ENCODE measurements at regions not wholly inside any gene's neighbourhood (a gene's known extent, or its start where the extent isn't known, plus 50 kb on each side); places are given as distances from the start of the nearest gene placed in this dataset.

GRCh38 chr3:135451037-135451785, 514.3 kb upstream of the PPP2R3A start:
- Histone ChIP-seq H3K27ac (ENCODE audit: low read length) (no peak overlapping the region), H3K27me3 (ENCODE audit: insufficient read depth, low read depth, low read length) (no peaks in the 10 kb centered on the region), H4K20me1 (ENCODE audit: insufficient read depth) (no peaks in the 10 kb centered on the region), H3F3A (ENCODE audit: insufficient read depth, low read length, poor library complexity, severe bottlenecking) (peaks cover 3% of the 10 kb centered on the region), H3K9me3 (ENCODE audit: low read length) (no peaks in the 10 kb centered on the region), H3K4me2 (ENCODE audit: low read length) (no peak overlapping the region), H3K9me2 (ENCODE audit: insufficient read depth, low read length) (no peaks in the 10 kb centered on the region), H3K9ac (ENCODE audit: low read length) (no peak overlapping the region), H3K4me3 (ENCODE audit: low read length) (no peak overlapping the region), H3K36me3 (ENCODE audit: insufficient read depth, low read length) (no peaks in the 10 kb centered on the region), H3K79me2 (replicated peaks; ENCODE audit: insufficient read depth, low read length) (no peaks in the 10 kb centered on the region), H2AFZ (ENCODE audit: low read depth, low read length) (no peak overlapping the region)
- no peak for TF ChIP-seq REST (IDR thresholded peaks at IDR 0.05; ENCODE audit: borderline replicate concordance)
- TF ChIP-seq EP300 (conservative IDR thresholded peaks at IDR 0.05; ENCODE audit: poor library complexity, severe bottlenecking): no peak
- TF ChIP-seq TAF1 (IDR thresholded peaks at IDR 0.05; ENCODE audit: low read depth): no peak
- no peak for TF ChIP-seq SMC3 (conservative IDR thresholded peaks at IDR 0.05; ENCODE audit: poor library complexity)
- no peak for TF ChIP-seq MXI1 (conservative IDR thresholded peaks at IDR 0.05; ENCODE audit: poor library complexity, severe bottlenecking)
- no peak for TF ChIP-seq POLR2AphosphoS5 (IDR thresholded peaks at IDR 0.05)
- no peak for TF ChIP-seq RAD21 (conservative IDR thresholded peaks at IDR 0.05)
- TF ChIP-seq EZH2 (IDR thresholded peaks at IDR 0.05; ENCODE audit: borderline replicate concordance, insufficient read depth, low read length, poor library complexity, severe bottlenecking): no peak
- no peak for TF ChIP-seq CTCF (IDR thresholded peaks at IDR 0.05; ENCODE audit: poor library complexity, severe bottlenecking)

GRCh38 chr3:135452881-135453280, 512.6 kb upstream of the PPP2R3A start:
- Histone ChIP-seq H3K9me3 (ENCODE audit: low read length) (no peaks in the 10 kb centered on the region), H3K79me2 (replicated peaks; ENCODE audit: insufficient read depth, low read length) (no peaks in the 10 kb centered on the region), H3K27ac (ENCODE audit: low read length) (no peak overlapping the region), H3K9me2 (ENCODE audit: insufficient read depth, low read length) (no peaks in the 10 kb centered on the region), H3K4me3 (ENCODE audit: low read length) (no peak overlapping the region), H4K20me1 (ENCODE audit: insufficient read depth) (no peaks in the 10 kb centered on the region), H3K4me2 (ENCODE audit: low read length) (no peak overlapping the region), H3K27me3 (ENCODE audit: insufficient read depth, low read depth, low read length) (no peaks in the 10 kb centered on the region), H3K36me3 (ENCODE audit: insufficient read depth, low read length) (no peaks in the 10 kb centered on the region), H3K9ac (ENCODE audit: low read length) (no peak overlapping the region), H3F3A (ENCODE audit: insufficient read depth, low read length, poor library complexity, severe bottlenecking) (peaks cover 3% of the 10 kb centered on the region), H2AFZ (ENCODE audit: low read depth, low read length) (no peak overlapping the region)
- TF ChIP-seq EZH2 (IDR thresholded peaks at IDR 0.05; ENCODE audit: borderline replicate concordance, insufficient read depth, low read length, poor library complexity, severe bottlenecking) (no peak), MXI1 (conservative IDR thresholded peaks at IDR 0.05; ENCODE audit: poor library complexity, severe bottlenecking) (no peak), POLR2AphosphoS5 (IDR thresholded peaks at IDR 0.05) (no peak), CTCF (IDR thresholded peaks at IDR 0.05; ENCODE audit: poor library complexity, severe bottlenecking) (no peak), SMC3 (conservative IDR thresholded peaks at IDR 0.05; ENCODE audit: poor library complexity) (no peak), EP300 (conservative IDR thresholded peaks at IDR 0.05; ENCODE audit: poor library complexity, severe bottlenecking) (no peak), RAD21 (conservative IDR thresholded peaks at IDR 0.05) (no peak), TAF1 (IDR thresholded peaks at IDR 0.05; ENCODE audit: low read depth) (no peak), REST (IDR thresholded peaks at IDR 0.05; ENCODE audit: borderline replicate concordance) (no peak)

All from neural cell (in vitro differentiated cells).